Endothelial cell (in vitro differentiated cells): ENCODE measurements at regions not wholly inside any gene's neighbourhood (a gene's known extent, or its start where the extent isn't known, plus 50 kb on each side); places are given as distances from the start of the nearest gene placed in this dataset.

Experiments
- DNase-seq: peaks from one replicate; pipeline ENCODE4 v3.0.0; 2021; ENCODE audit warnings: low spot score
- H3K27ac Mint-ChIP-seq: one replicate; pipeline ENCODE4 v1.8.0; 2021; ENCODE audit warnings: mixed read lengths, inconsistent platforms; ENCODE audit not compliant: unreplicated experiment
- H3K27me3 Mint-ChIP-seq: one replicate; pipeline ENCODE4 v1.8.0; 2021; ENCODE audit warnings: mild to moderate bottlenecking, moderate library complexity, mixed read lengths, inconsistent platforms; ENCODE audit not compliant: unreplicated experiment
- H3K36me3 Mint-ChIP-seq: one replicate; pipeline ENCODE4 v1.8.0; 2021; ENCODE audit warnings: mild to moderate bottlenecking, low read depth, mixed read lengths, inconsistent platforms; ENCODE audit not compliant: unreplicated experiment
- H3K4me1 Mint-ChIP-seq: one replicate; pipeline ENCODE4 v1.8.0; 2021; ENCODE audit warnings: mild to moderate bottlenecking, mixed read lengths, inconsistent platforms; ENCODE audit not compliant: unreplicated experiment
- H3K4me3 Mint-ChIP-seq: one replicate; pipeline ENCODE4 v1.8.0; 2021; ENCODE audit warnings: mild to moderate bottlenecking, mixed read lengths, inconsistent platforms; ENCODE audit not compliant: unreplicated experiment
- H3K9me3 Mint-ChIP-seq: one replicate; pipeline ENCODE4 v1.8.0; 2021; ENCODE audit warnings: mixed read lengths, inconsistent platforms; ENCODE audit not compliant: unreplicated experiment
- CTCF ChIP-seq: fragments of 200-600 bp; sonication (generic); IDR thresholded peaks from one replicate; pipeline ENCODE4 v1.5.0; 2021; ENCODE audit warnings: antibody characterized with exemption; ENCODE audit not compliant: unreplicated experiment

GRCh38 chr20:6685181-6685582, 82.3 kb upstream of the BMP2 start:
- Mint-ChIP-seq H3K27ac (no peak overlapping the region), H3K27me3 (peaks cover 1% of the 10 kb centered on the region), H3K4me1 (no peaks in the 10 kb centered on the region), H3K9me3 (no peaks in the 10 kb centered on the region), H3K4me3 (no peak overlapping the region), H3K36me3 (no peaks in the 10 kb centered on the region)
- no peak for TF ChIP-seq CTCF
- DNase-seq, result no peak

- no peak for DNase-seq
- no peaks in the 10 kb centered on the region for H3K4me1 Mint-ChIP-seq
- no peak for TF ChIP-seq CTCF
- no peaks in the 10 kb centered on the region for H3K9me3 Mint-ChIP-seq
- H3K36me3 Mint-ChIP-seq, result no peaks in the 10 kb centered on the region
- peaks cover 1% of the 10 kb centered on the region for H3K27me3 Mint-ChIP-seq
- no peak overlapping the region for H3K27ac Mint-ChIP-seq
- no peak overlapping the region for H3K4me3 Mint-ChIP-seq
Measured at GRCh38 chr20:6683021-6683977, 84.2 kb upstream of the BMP2 start.

GRCh38 chr20:6680854-6681253, 86.6 kb upstream of the BMP2 start:
- Mint-ChIP-seq H3K36me3 (no peaks in the 10 kb centered on the region), H3K4me1 (no peaks in the 10 kb centered on the region), H3K4me3 (no peak overlapping the region), H3K27me3 (peaks cover 3% of the 10 kb centered on the region), H3K27ac (no peak overlapping the region), H3K9me3 (no peaks in the 10 kb centered on the region)
- TF ChIP-seq CTCF, result no peak
- DNase-seq, result no peak

- H3K4me1 Mint-ChIP-seq, result no peaks in the 10 kb centered on the region
- H3K4me3 Mint-ChIP-seq, result no peak overlapping the region
- no peak overlapping the region for H3K27ac Mint-ChIP-seq
- H3K36me3 Mint-ChIP-seq, result no peaks in the 10 kb centered on the region
- no peak for TF ChIP-seq CTCF
- H3K9me3 Mint-ChIP-seq, result no peaks in the 10 kb centered on the region
- H3K27me3 Mint-ChIP-seq, result peaks cover 3% of the 10 kb centered on the region
- DNase-seq, result no peak
Measured at GRCh38 chr20:6680441-6680840, 87.0 kb upstream of the BMP2 start.

GRCh38 chr20:6679086-6679485, 88.4 kb upstream of the BMP2 start:
- Mint-ChIP-seq H3K9me3 (no peaks in the 10 kb centered on the region), H3K36me3 (no peaks in the 10 kb centered on the region), H3K27ac (no peak overlapping the region), H3K4me1 (no peaks in the 10 kb centered on the region), H3K27me3 (peaks cover 3% of the 10 kb centered on the region), H3K4me3 (no peak overlapping the region)
- no peak for TF ChIP-seq CTCF
- no peak for DNase-seq
